GM12878 (cell line): ENCODE measurements at regions not wholly inside any gene's neighbourhood (a gene's known extent, or its start where the extent isn't known, plus 50 kb on each side); places are given as distances from the start of the nearest gene placed in this dataset.

ENCODE experiments used
- ATAC-seq: fragments of 200-7000 bp; cut with Tn5 transposase; 3 replicates; pipeline ENCODE4 v1.9.1; 2020; ENCODE audit warnings: mild to moderate bottlenecking, moderate library complexity
- BruUV-seq: library from RNA; stranded (reverse); fragments of 400-500 nt; replicated peaks from 2 replicates; lab custom pipeline; 2021; lab: Mats Ljungman, UMichigan
- CTCF ChIA-PET: fragments of 300-600 bp; sonication (Branson Sonifier 250); formaldehyde crosslinking; extraction: SDS; loops from one replicate; lab custom pipeline; 2021; ENCODE audit warnings: inconsistent platforms; lab: Yijun Ruan, JAX
- POLR2A ChIA-PET: fragments of 350-600 bp; formaldehyde crosslinking; extraction: SDS; loops from one replicate; lab custom pipeline; 2021; ENCODE audit warnings: inconsistent platforms; lab: Charles Lee
- RAD21 ChIA-PET: fragments of 300-600 bp; sonication (Branson Sonifier 250); formaldehyde crosslinking; loops from one replicate; lab custom pipeline; 2023; ENCODE audit warnings: antibody characterized with exemption; ENCODE audit not compliant: unreplicated experiment; lab: Charles Lee
- SMC1A ChIA-PET: fragments of 300-600 bp; sonication (Branson Sonifier 250); formaldehyde crosslinking; loops from one replicate; lab custom pipeline; 2023; ENCODE audit not compliant: unreplicated experiment, uncharacterized antibody; lab: Charles Lee
- DNase-seq: peaks from one replicate; pipeline ENCODE4 v3.0.0-alpha.2; 2011; ENCODE audit warnings: low read depth, low spot score
- FAIRE-seq: peaks from 3 replicates; lab custom pipeline; 2011; peaks lifted over from hg19 to GRCh38; lab: Jason Lieb, UNC
- H2AFZ ChIP-seq: 2 replicates; pipeline ENCODE4 v1.6.0; 2011; ENCODE audit warnings: low read depth, low read length, control low read depth; ENCODE audit not compliant: control insufficient read depth
- H3K27ac ChIP-seq: 2 replicates; pipeline ENCODE4 v1.5.1; 2011; ENCODE audit warnings: control low read depth; ENCODE audit not compliant: control insufficient read depth, insufficient read depth
- H3K27me3 ChIP-seq, 2 experiments: replicated peaks in 1 of 2; 2 replicates each; pipeline versions ENCODE4 v1.6.0 to v1.6.1; 2011; ENCODE audit warnings: low read length in 1 of 2; ENCODE audit not compliant: control insufficient read depth in 2 of 2, insufficient read depth in 2 of 2
- H3K36me3 ChIP-seq, 2 experiments: 2 replicates each; pipeline ENCODE4 v1.5.1; 2011; ENCODE audit warnings: low read length in 1 of 2; ENCODE audit not compliant: control insufficient read depth in 2 of 2, insufficient read depth in 2 of 2
- H3K4me1 ChIP-seq: 2 replicates; pipeline ENCODE4 v1.6.1; 2011; ENCODE audit warnings: mild to moderate bottlenecking, low read length, moderate library complexity, mixed read lengths; ENCODE audit not compliant: control insufficient read depth, insufficient read depth
- H3K4me2 ChIP-seq: 2 replicates; pipeline ENCODE4 v1.6.0; 2011; ENCODE audit warnings: control low read depth; ENCODE audit not compliant: control insufficient read depth, insufficient read depth
- H3K4me3 ChIP-seq: fragments of 200-600 bp; sonication (generic); 2 replicates; pipeline ENCODE4 v1.5.1; 2016
- H3K79me2 ChIP-seq: 2 replicates; pipeline ENCODE4 v1.6.0; 2011; ENCODE audit warnings: low read length; ENCODE audit not compliant: control insufficient read depth, insufficient read depth
- H3K9ac ChIP-seq: 2 replicates; pipeline ENCODE4 v1.8.0; 2011; ENCODE audit warnings: low read length, control low read depth, mixed read lengths; ENCODE audit not compliant: control insufficient read depth, insufficient read depth
- H3K9me3 ChIP-seq: replicated peaks from 3 replicates; pipeline ENCODE4 v1.5.1; 2011; ENCODE audit warnings: mild to moderate bottlenecking, low read length; ENCODE audit not compliant: control insufficient read depth, insufficient read depth
- H4K20me1 ChIP-seq: 2 replicates; pipeline ENCODE4 v1.6.0; 2011; ENCODE audit not compliant: control insufficient read depth, insufficient read depth
- ATF2 ChIP-seq: IDR thresholded peaks from 2 replicates; pipeline ENCODE4 v1.6.1; 2012; ENCODE audit warnings: low read length, inconsistent platforms
- EZH2 ChIP-seq: IDR thresholded peaks from 2 replicates; pipeline ENCODE4 v1.6.1; 2012; ENCODE audit warnings: low read depth, mild to moderate bottlenecking, control low read depth, inconsistent platforms, low read length, borderline replicate concordance; ENCODE audit not compliant: control insufficient read depth
- JUND ChIP-seq: IDR thresholded peaks from 2 replicates; pipeline ENCODE4 v1.6.1; 2012; ENCODE audit warnings: low read depth, mild to moderate bottlenecking, low read length, improper control_type of control experiment, moderate library complexity
- MYB ChIP-seq: fragments of 150-350 bp; IDR thresholded peaks from 2 replicates; pipeline ENCODE4 v1.6.1; 2014; ENCODE audit warnings: mild to moderate bottlenecking, low read depth, low read length, borderline replicate concordance
- PBX3 ChIP-seq: IDR thresholded peaks from 2 replicates; pipeline ENCODE4 v1.6.1; 2011; ENCODE audit warnings: mild to moderate bottlenecking, low read depth, low read length, moderate library complexity; ENCODE audit not compliant: insufficient replicate concordance
- SREBF2 ChIP-seq: IDR thresholded peaks from 2 replicates; pipeline ENCODE4 v1.6.1; 2012; ENCODE audit warnings: mild to moderate bottlenecking, low read length
- SUZ12 ChIP-seq: fragments of 200-600 bp; sonication (generic); IDR thresholded peaks from one replicate; pipeline ENCODE4 v1.6.1; 2018; ENCODE audit warnings: antibody characterized with exemption, mild to moderate bottlenecking; ENCODE audit not compliant: unreplicated experiment
- WGBS: methylation state at CpG from one replicate; pipeline ENCODE4 v1.1.6; 2016; ENCODE audit warnings: low lambda C conversion rate; ENCODE audit not compliant: insufficient replicate concordance, insufficient coverage; ENCODE audit errors: missing lambda C conversion rate; 5-methylcytosine and 5-hydroxymethylcytosine counted together
- in situ Hi-C: fragments of 300-500 bp; cut with MboI; formaldehyde crosslinking; loops from 9 replicates; pipeline ENCODE4 v1.14.3; 2018; ENCODE audit warnings: mixed read lengths
- intact Hi-C: fragments of 100-400 bp; cut with micrococcal nuclease; formaldehyde crosslinking; loops from one replicate; pipeline ENCODE4 v1.14.2; 2022; ENCODE audit not compliant: unreplicated experiment

- no peak for FAIRE-seq
- TF ChIP-seq JUND (no peak), SREBF2 (no peak), EZH2 (no peak), ATF2 (no peak), MYB (no peak)
- no peak for DNase-seq
- intact Hi-C loops, result no loop called here
- no peak for ATAC-seq
- no peaks in the 10 kb centered on the region for H3K9me3 ChIP-seq
- no peak overlapping the region for H2AFZ ChIP-seq
- H3K36me3 ChIP-seq, result no peaks in the 10 kb centered on the region
- ChIA-PET CTCF (interaction anchor here (0.7 kb wide), 1 partner anchor 267 kb away, joined by 5 read pairs; no protein-coding TSS in a partner anchor), SMC1A (no interaction called here), POLR2A (no interaction called here), RAD21 (no interaction called here)
- no TSS peak for BruUV-seq
- WGBS, result 44% methylated on average over 2 of the region's 2 CpGs
- in situ Hi-C loops, result no loop called here
- H3K9ac ChIP-seq, result no peak overlapping the region
- no peak overlapping the region for H3K4me2 ChIP-seq
- no peak overlapping the region for H3K4me3 ChIP-seq
- no peaks in the 10 kb centered on the region for H3K4me1 ChIP-seq
- no peaks in the 10 kb centered on the region for H3K27me3 ChIP-seq
- H4K20me1 ChIP-seq, result no peaks in the 10 kb centered on the region
- H3K79me2 ChIP-seq, result no peaks in the 10 kb centered on the region
- H3K27ac ChIP-seq, result no peak overlapping the region
Observed at GRCh38 chr2:21683838-21684237, 560.1 kb downstream of the TDRD15 start.

- in situ Hi-C loops (no loop called here), intact Hi-C loops (no loop called here)
- Histone ChIP-seq H3K27ac (no peak overlapping the region), H3K79me2 (no peaks in the 10 kb centered on the region), H3K4me2 (no peak overlapping the region), H3K27me3 (no peaks in the 10 kb centered on the region), H3K36me3 (no peaks in the 10 kb centered on the region), H3K9me3 (no peaks in the 10 kb centered on the region), H3K4me3 (no peak overlapping the region), H3K9ac (no peak overlapping the region), H4K20me1 (no peaks in the 10 kb centered on the region), H2AFZ (no peak overlapping the region)
- FAIRE-seq, result no peak
- no peak for DNase-seq
- SMC1A ChIA-PET, result no interaction called here
- no peak for ATAC-seq
- WGBS, result 32% methylated on average over 2 of the region's 2 CpGs
- CTCF ChIA-PET, result no interaction called here
- BruUV-seq, result no TSS peak
- RAD21 ChIA-PET, result no interaction called here
- POLR2A ChIA-PET, result no interaction called here
- TF ChIP-seq SUZ12 (no peak), PBX3 (no peak)
- TF ChIP-seq, all 136 proteins: peak for 0
- H3K4me1 ChIP-seq, result no peaks in the 10 kb centered on the region
Observed at GRCh38 chr2:21687589-21687988, 563.8 kb downstream of the TDRD15 start.
